ENCODE measurements at regions not wholly inside any gene's neighbourhood (a gene's known extent, or its start where the extent isn't known, plus 50 kb on each side); places are given as distances from the start of the nearest gene placed in this dataset.

- TF ChIP-seq CTCF (IDR thresholded peaks at IDR 0.05; ENCODE audit: insufficient read depth, low read depth, low read length) (no peak), EZH2 (IDR thresholded peaks at IDR 0.05; ENCODE audit: insufficient read depth, low read length) (no peak)
Measured at GRCh38 chr20:19888269-19888671, 128.9 kb upstream of the NAA20 start.
